NCI-H526 treated with DMSO at 0.1 percent for 48 hours (cell line): ENCODE measurements at regions not wholly inside any gene's neighbourhood (a gene's known extent, or its start where the extent isn't known, plus 50 kb on each side); places are given as distances from the start of the nearest gene placed in this dataset.
"Not testable (repeated sequence)": the region's sequence is repeated elsewhere in the genome, so short reads cannot be mapped to it uniquely, and the experiment has no call there.

ENCODE experiments used
- DNase-seq: peaks from one replicate; lab custom pipeline; 2025; lab: John Stamatoyannopoulos, UW

DNA sequence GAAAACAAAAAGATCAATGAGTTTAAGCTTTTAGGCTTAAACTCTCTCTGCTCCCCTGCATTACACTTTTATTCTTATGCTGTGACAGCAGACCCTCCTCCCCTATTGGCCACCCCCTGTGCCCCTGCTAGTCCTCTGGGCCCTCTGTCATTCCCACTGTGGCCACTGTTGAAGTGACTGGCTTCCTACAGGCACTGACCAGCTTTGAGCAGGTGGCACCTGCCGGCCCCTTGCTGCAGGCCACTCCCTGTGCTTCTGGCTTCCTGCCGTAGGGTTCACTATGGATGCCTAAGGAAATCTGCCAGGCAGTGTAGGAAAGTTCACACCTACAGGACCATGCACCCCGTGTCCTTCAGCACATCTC lies 156.5 kb upstream of the L3MBTL4 start:
- no peak for DNase-seq

DNA sequence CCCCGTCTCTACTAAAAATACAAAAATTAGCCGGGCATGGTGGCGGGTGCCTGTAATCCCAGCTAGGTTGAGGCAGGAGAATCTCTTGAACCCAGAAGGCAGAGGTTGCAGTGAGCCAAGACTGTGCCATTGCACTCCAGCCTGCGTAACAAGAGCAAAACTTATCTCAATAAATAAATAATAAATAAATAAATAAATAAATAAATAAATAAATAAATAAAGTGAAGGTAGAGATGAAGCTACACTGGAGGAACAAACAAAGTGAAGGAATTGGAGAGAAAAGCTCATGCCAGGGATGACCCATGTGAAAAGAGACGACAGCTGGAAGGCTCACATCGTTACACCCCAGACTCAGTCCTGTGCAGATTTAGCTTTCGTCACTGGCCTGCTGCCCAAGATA lies 157.3 kb upstream of the ARHGAP28 start:
- DNase-seq = not testable (repeated sequence)

DNA sequence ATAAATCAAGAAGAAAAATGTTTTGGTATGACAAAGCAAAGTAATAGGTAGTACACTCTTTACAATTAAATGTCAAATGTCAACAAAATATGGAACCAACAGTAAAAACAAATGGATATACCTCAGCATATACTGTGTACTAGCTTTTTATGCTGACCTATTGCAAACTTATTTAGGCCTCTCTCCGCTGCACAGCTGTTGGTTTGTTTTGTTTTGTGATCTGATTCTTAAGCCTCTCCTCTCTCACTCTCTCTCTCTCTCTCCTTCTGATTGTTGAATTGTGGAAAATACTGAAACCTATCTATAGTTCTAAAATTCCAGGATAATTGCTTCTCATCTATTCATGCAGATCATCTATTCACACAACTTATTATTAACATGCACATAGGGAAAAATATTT lies 154.9 kb upstream of the ARHGAP28 start:
- no peak for DNase-seq

DNA sequence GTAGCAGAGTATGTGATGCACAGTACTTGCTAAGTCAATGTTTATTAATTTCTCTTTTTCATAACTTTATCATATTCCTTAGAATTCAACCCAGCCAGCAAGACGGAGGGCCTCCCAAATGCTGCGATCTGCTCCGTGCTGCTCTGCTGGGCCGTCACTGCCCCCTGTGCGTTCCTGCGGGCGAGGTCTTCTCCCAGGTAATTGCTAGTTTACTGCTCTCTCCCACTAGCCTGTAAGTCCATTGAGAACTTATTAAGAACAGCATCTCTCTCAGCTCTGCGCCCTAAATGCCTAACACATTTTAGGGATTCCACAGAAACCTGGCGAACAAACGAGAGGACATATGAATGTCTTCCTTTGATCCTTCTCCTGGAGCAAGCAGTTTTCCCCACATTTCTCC lies 153.6 kb upstream of the ARHGAP28 start:
- DNase-seq = no peak

DNA sequence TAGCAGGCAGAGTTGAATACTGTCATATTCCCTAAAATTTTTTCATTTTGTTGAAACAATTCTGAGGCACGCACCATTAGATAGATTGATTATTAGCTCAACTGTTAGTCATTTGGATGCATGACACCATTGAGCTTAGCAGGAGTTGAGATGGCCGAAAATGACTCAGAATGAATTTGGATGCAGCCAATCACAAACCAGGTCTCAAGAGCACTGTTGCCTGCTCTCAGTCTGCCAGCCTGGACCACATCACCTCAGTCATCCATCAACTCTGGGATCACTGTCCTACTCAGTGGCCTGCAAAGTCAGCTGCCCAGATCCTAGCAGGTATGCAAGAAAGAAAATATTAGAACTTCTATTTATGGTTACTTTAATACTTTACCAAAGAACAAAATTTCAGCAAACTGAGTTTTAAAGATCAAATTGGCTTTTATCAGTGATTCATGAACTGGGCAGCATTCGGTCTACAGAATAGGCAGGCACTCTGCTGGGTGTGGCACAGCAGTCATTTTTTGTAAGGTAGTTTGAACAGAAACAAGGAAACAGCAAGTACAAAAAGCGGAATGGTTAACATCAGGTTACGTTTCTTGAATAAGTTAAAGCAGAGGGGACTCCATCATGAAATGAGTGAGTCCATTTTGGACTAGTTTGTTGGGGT lies 152.7 kb upstream of the ARHGAP28 start:
- DNase-seq = no peak

DNA sequence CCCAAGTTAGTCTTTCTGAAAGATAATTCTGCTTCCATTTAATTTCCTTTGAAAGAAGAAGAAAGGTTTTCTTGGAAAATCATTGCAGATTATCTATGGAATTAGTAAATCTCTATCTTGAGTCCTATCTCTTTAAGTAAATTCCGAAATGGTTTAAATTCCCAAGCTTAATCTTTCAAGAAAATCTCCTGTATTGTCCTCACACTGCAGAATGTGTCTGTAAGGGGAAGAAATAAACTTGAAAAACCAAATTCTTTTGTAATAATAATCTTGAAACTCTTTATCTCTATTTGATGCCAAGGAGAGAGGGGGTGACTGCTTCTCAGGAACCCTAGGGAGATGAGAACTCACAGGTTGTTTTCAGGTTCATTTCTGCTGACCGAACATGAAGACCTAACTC lies 150.8 kb upstream of the ARHGAP28 start:
- no peak for DNase-seq

DNA sequence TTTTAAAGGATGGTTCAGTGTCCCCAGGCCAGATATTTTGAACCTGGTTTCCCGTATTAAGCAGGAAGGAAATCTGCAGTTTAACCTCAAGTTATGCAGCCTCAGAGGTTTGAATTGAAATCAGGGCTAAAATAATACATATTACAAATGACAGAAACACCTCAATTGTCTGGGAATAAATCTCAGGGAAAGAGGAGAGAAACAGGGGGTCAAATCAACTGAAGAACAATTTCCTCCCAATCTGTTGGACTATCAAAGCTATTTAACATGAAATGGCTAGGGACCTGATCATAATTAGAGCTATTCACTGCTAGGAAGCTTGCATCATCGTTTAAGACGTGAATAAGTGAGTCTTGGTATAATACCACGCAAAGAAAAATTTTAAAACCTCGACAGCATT lies 150.0 kb upstream of the ARHGAP28 start:
- no peak for DNase-seq

DNA sequence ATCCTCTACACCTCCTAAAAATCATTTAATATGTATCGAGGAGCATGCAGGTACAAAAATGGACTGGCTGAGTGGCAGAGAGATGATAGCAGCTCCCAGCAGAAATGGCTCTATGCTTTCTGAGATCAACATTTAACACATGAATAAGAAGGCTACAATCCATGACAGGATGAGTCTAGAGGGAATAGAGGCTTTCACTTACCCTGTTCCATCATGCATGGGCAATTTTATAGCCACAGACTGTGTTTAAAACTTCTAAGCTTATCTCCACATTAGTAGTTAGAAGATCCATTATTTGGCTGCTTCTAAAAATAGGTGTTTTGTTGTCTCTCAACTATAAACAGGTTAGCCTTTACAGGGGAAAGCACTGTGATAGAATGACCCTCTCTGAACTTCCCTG lies 149.1 kb upstream of the ARHGAP28 start:
- DNase-seq = no peak

DNA sequence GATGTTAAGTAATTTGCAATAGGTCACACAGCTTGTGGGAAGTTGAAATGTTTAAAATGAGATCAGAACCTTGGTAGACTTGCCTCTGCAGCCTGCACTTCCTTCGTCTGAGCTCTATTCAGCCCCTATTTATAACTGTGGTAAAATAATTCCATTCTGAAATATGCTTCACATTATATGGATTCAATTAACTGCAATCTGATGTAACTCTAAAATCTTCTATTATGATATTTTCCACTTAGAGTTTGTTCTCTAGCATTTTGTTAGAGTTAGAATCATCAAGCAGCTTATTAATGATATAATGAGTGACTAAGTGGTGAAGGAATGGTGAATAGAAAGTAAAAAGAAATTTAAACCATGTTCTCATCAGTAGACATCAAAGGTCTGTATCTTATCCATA lies 139.6 kb upstream of the ARHGAP28 start:
- DNase-seq = no peak

DNA sequence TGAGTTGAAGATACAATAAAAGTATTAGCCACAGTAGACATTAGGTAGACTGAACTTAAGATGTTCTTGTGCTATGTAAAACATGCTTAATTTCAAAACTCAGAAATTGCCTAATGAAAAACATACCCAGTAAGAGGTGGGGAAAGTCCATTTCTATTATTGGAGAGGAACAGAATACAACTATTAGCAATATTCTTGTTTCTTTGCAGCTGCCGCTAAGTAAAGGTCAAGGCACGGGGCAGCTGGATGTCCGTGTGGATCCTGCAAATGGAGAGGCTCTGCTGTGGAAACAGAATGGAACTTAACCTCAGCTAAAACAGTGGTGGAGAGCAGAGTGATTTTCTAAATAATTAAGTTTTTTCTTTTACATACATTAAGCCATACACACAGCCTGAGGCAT lies 139.2 kb upstream of the ARHGAP28 start:
- DNase-seq = no peak

DNA sequence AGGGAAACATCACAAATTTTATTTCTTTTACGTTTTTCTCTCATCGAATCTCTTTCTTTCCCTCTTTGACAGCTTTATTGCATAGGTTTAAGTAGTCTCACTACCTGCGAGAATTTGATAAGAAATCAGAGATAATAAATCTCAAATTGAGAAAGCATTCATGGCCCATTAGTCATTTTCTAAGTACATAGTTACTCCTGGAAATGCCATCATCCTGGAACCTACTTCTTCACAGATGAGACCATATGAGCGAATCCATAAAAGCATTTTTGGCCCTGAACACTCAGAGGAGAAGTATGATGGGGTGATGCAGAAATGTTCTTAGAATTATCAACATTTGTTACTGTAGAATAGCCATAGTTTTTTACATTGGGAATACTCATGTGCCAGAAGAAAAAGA lies 138.0 kb upstream of the ARHGAP28 start:
- DNase-seq = no peak

DNA sequence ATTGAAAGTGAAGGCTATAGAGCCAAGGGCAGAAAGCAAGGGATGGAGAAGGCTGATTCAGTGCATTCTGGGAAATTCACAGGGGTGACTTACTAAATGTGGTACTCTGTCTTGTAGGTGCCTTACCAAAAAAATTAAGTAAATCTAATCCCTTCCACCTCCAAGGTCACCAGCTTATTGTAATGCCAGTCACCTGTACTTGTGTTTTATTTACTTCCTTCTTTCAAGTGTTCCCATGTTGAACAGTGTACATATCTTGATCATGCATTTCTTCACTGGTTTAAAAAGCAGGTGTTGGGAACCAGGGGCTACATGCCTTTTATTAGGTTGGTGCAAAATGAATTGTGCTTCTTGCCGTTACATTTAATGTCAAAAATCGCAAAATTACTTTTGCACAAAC lies 137.0 kb upstream of the ARHGAP28 start:
- no peak for DNase-seq

DNA sequence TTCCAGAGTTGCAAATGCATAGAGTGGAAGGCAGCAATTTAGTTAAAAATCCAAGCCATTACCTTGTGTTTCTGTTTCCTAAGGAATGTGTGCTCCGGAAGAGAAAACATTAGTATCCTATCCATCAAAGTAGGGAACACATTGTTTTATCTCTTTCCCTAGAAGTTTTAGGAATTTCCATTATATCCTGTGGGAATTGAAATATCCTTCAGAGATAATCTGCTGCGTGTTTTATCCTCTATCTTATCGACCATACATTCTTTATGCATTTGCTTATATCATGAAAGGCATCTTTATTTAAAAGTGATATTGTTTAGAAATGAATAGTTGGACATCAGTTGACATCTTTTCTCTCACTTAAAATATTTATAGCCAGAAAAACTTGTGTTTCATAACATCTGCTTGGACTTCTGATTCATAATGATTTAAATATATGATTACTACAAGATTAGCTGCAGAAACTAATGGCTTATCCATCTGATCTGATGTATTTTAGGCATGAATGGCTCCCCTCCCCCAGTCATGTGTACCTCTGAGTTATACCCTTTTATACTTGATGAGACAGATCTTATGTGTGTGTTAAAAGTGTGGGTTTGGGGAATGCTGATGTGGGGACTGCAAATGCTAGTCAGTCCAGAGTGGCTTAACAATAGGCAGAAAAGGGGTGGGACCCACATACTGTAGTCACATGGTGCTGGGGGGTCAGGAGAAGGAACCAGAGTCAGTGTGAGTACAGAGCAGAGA lies 136.2 kb upstream of the ARHGAP28 start:
- DNase-seq = no peak

DNA sequence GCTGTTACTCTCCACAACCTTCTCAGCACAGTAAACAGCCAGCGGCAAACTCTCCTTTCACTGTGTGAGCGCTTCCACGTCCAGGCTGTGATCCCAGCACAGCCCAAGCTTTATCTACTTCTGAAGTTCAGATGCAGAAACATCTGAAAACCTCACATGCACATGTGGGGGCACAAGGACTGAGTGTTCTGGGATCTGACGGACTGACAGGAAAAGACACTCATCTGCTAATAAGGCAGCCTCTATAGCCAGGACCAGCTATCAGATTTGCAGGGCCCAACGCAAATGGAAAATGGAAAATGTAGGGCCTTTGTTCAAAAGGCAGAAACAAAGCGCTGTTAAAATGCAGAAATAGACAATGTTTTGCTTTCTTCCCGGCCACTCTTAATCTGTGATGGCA lies 133.8 kb upstream of the ARHGAP28 start:
- DNase-seq = no peak

DNA sequence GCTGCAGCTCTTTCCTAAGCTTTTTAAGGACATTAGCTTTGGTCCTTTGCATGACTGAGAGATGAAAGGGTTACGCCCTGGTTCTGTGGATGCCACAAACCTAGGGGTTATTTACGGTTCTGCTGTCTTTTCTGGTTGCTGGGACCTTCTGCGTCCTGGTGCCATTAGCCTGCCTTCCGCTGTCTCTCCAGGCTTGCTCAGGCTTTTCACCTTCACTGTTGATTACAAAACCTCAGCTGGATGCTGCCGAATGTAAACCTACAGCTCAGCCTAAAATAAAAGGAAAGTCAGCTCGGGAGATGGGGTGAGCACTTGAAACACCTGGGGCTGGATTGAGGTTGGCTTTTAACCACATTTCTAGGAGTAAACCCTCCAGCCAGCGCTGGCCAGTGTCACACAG lies 130.9 kb upstream of the ARHGAP28 start:
- no peak for DNase-seq

DNA sequence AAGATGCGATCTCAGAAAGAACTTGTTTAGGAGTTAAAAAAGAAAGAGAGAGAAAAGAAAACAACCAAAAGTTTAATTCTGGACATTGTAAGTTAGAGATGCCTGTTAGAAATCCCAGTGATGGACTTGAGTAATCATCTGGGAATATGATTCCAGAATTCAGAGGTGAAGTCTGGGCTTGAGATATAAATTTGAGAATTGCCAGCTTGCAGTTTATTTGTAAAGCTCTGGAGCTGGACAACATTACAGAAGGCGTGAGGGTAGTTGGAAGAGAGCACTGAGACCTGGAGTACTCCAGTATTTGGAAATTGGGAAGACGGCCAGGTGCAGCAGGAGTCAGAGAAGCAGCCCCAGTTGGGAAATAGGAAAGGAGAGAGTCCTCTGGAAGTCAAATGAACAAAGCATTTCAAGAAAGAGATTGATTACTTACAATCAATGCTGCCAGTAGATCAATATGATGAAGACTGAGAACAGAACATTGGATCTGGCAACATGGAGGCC lies 128.8 kb upstream of the ARHGAP28 start:
- DNase-seq = no peak

DNA sequence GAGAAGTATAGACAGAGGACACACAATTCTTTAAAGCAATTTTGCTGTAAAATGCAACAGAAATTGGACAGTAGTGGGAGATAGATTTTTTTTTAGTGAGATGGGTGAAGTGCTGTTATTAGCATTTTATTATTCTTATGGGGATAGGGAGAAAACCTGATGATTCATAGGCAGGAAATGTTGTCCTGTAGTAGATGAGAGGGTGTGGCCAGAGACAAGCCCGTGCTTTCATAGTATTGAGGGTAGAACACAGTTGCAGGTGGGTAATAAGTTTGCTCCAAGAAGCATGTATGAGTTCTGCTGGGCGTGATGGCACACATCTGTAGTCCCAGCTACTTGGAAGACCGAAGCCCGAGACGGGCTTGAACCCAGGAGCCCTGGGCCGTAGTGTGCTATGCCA lies 128.3 kb upstream of the ARHGAP28 start:
- DNase-seq = no peak

DNA sequence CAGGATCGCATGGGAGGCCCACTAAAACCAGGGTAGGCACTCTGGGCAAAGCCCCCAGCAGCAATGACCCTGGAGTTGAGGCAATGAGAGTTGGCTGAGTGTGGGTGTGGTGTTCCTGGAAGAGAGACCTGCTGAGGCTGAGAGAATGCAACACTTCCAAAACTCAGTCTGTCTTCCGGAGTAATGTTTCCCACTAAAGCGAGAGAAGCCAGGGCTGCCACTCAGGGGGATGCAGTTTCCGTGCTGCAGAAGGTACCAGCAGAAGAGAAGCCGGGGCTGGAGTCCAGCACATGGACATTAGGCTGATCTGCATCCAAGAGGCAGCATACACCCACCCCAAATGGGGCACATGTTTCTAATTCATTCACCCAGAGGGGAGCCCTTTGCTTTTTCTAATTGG lies 127.2 kb upstream of the ARHGAP28 start:
- no peak for DNase-seq

DNA sequence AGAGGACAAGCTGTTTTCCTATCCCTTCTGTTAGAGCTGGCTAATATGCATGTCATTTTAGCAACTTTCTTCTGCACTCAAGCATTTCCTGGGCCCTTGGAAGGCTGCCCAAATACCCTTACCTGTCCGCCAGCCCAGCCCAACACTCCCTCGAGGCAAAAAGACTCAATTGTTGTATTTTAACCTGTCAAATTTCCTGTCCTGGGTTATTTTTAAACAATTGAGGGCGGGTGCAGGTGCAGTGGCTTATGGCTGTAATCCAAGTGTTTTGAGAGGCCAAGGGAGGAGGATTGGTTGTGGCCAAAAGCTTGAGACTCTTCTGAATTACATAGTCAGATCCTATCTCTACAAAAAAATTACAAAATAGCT lies 125.0 kb upstream of the ARHGAP28 start:
- no peak for DNase-seq

DNA sequence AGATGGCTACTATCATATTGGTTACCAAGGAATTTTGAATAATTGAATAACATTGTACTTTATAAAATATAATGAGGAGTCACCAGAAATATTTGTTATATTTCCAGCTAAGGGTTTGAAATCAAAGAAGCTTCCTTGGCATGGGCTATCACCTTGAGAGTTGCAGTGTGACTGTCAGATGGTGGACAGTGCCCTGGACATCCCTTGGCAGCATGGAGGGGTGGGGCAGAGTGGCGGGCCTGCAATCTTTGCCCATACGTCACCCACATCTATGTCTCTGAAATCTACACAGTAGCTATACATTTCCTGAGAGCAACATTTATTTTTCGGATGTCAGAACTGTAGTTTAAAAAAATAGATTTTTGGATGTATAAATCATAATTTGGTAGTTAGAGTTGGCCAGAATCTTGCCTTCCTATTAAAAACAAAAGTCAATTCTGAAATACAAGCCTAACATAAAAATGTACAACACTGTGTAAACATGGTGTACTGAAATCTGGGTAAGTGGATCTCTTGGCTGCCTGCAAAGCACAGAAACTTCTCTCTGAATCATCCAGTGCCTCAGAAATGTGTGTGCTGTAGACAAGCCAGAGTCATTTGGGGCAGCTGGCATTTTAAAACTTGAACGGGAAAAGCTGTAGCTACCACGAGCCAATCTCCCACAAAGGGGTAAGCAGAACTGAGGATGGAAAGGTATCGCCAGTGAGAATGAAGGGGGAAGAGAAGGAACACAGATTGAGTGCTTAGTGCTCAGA lies 124.2 kb upstream of the ARHGAP28 start:
- DNase-seq = no peak

DNA sequence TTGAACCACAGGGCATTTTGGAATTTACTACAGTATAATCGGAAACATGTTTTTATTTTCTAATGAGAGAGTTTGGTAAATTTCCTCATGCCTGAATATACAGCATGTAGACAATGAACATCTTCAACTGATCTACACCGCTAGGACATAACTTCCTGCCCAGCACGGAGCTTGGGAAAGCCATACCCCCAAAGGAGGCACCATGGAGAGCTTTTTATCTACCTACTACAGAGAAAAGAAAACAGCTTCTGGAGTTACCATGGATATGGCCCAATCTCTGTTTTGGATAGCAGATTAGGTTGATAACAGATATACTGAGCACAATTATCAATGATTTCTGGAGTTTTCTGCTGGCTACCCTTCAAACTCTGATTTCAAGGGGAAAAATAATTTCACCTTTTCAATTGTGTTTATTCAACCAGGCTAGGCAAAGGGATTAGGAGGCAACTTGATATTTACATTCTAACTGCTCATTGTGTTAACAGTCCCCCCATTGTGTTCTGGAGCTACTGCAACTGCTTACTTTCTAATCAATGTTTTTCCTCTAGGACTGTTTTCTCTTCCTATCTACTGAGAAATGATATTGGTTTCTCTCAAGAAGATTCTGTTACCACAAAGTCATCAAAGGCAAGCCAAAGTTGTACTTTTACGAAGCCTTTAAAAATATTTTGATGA lies 123.0 kb upstream of the ARHGAP28 start:
- no peak for DNase-seq

DNA sequence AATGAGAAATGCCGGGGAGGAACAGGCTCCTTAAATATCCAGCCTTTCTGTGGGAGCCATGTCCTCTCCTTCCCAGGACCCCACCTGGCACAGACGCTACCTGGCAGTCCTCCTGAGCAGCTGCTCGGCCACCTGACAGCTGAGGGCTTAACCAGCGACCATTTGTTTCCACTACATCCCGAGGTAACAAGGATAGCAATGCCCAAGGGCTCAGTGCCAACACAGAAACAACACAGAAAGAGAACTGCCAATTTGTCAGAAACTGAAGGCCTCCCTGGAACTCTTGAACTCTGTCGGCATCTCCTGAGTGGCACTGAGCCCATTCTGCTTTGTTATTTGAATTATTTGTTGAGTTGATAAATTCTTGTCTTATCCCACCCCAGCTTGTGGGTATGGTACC lies 122.2 kb upstream of the ARHGAP28 start:
- DNase-seq = no peak
